Mesothelial cell of epicardium (in vitro differentiated cells): ENCODE measurements at regions not wholly inside any gene's neighbourhood (a gene's known extent, or its start where the extent isn't known, plus 50 kb on each side); places are given as distances from the start of the nearest gene placed in this dataset.

Experiments used
- DNase-seq, 2 experiments: peaks; one replicate each; pipeline ENCODE4 v3.0.0; 2021; ENCODE audit warnings: low spot score in 2 of 2; ENCODE audit not compliant: unreplicated experiment in 2 of 2
- H3K27ac Mint-ChIP-seq: 2 replicates; pipeline ENCODE4 v1.8.0; 2021; ENCODE audit warnings: mixed read lengths
- H3K27me3 Mint-ChIP-seq: 2 replicates; pipeline ENCODE4 v1.8.0; 2021; ENCODE audit warnings: low read depth, mixed read lengths
- H3K36me3 Mint-ChIP-seq: 2 replicates; pipeline ENCODE4 v1.8.0; 2021; ENCODE audit warnings: mixed read lengths
- H3K4me1 Mint-ChIP-seq: 2 replicates; pipeline ENCODE4 v1.8.0; 2021; ENCODE audit warnings: mixed read lengths
- H3K4me3 Mint-ChIP-seq: 2 replicates; pipeline ENCODE4 v1.8.0; 2021; ENCODE audit warnings: mild to moderate bottlenecking, moderate library complexity, mixed read lengths
- H3K9me3 Mint-ChIP-seq: 2 replicates; pipeline ENCODE4 v1.8.0; 2021; ENCODE audit warnings: mixed read lengths
- TF ChIP-seq, protein P1 (sequence below): fragments of 200-600 bp; sonication (generic); IDR thresholded peaks from one replicate; pipeline ENCODE4 v1.5.0; 2021; ENCODE audit warnings: antibody characterized with exemption; ENCODE audit not compliant: unreplicated experiment

- Mint-ChIP-seq H3K4me1 (peaks cover 28% of the 10 kb centered on the region), H3K9me3 (no peaks in the 10 kb centered on the region), H3K4me3 (no peak overlapping the region), H3K27ac (peak overlapping the region; percentile 27), H3K36me3 (no peaks in the 10 kb centered on the region), H3K27me3 (no peaks in the 10 kb centered on the region)
- no peak for DNase-seq
- TF ChIP-seq, protein P1, sequence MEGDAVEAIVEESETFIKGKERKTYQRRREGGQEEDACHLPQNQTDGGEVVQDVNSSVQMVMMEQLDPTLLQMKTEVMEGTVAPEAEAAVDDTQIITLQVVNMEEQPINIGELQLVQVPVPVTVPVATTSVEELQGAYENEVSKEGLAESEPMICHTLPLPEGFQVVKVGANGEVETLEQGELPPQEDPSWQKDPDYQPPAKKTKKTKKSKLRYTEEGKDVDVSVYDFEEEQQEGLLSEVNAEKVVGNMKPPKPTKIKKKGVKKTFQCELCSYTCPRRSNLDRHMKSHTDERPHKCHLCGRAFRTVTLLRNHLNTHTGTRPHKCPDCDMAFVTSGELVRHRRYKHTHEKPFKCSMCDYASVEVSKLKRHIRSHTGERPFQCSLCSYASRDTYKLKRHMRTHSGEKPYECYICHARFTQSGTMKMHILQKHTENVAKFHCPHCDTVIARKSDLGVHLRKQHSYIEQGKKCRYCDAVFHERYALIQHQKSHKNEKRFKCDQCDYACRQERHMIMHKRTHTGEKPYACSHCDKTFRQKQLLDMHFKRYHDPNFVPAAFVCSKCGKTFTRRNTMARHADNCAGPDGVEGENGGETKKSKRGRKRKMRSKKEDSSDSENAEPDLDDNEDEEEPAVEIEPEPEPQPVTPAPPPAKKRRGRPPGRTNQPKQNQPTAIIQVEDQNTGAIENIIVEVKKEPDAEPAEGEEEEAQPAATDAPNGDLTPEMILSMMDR, result no peak
Measured at GRCh38 chr3:81245043-81245442, 516.4 kb downstream of the GBE1 start.

DNA sequence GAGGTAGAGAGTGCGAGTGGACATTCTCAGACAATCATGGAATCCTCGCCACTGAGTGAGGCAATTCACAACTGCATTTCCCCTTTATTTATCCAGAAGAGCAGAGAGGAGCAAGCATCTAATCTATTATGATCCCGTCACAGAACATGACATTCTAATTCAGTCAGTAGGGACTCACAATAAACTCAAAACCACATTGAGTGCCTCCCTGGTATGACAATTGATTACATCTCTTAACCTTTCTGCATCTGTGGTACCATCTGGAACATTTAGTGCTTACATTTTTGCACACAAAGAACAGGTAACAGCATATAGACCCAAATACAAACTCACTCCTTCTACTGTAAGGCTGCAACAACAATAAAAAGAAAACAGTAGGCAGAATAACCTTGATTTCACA, 517.2 kb downstream of the GBE1 start:
- Mint-ChIP-seq H3K4me1 (peaks cover 21% of the 10 kb centered on the region), H3K36me3 (no peaks in the 10 kb centered on the region), H3K4me3 (no peak overlapping the region), H3K9me3 (no peaks in the 10 kb centered on the region), H3K27ac (no peak overlapping the region), H3K27me3 (no peaks in the 10 kb centered on the region)
- TF ChIP-seq, protein P1, result no peak
- no peak for DNase-seq

- H3K9me3 Mint-ChIP-seq, result no peaks in the 10 kb centered on the region
- H3K4me3 Mint-ChIP-seq, result no peak overlapping the region
- H3K27ac Mint-ChIP-seq, result no peak overlapping the region
- TF ChIP-seq, protein P1, result peak; percentile 41
- DNase-seq, result no peak
- H3K4me1 Mint-ChIP-seq, result peaks cover 21% of the 10 kb centered on the region
- H3K36me3 Mint-ChIP-seq, result no peaks in the 10 kb centered on the region
- H3K27me3 Mint-ChIP-seq, result no peaks in the 10 kb centered on the region
Measured at GRCh38 chr3:81242871-81243270, 518.6 kb downstream of the GBE1 start.

- DNase-seq, result no peak
- Mint-ChIP-seq H3K27ac (no peak overlapping the region), H3K27me3 (no peaks in the 10 kb centered on the region), H3K4me1 (peaks cover 3% of the 10 kb centered on the region), H3K36me3 (no peaks in the 10 kb centered on the region), H3K9me3 (no peaks in the 10 kb centered on the region), H3K4me3 (no peak overlapping the region)
- TF ChIP-seq, protein P1, result no peak
Measured at GRCh38 chr3:81237181-81237580, 524.3 kb downstream of the GBE1 start.

DNA sequence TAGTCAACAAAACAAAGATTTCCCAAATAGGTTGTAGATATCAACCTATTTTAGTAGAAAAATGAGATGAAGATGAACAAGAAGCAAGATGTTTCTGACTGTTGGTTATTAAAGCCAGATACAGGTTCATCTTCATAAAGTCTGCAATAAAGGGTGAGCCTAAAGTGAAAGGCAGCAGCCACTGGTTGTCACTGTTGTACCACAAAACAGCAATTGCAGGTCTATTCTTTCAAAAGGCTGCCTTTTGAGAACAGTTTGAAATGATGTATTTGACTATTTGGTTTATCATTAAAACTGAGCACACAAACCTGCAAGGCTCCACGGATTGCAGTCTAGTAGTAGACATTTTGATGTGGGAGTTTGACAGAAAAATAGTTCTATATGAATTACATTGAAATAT, 543.4 kb downstream of the GBE1 start:
- Mint-ChIP-seq H3K27me3 (peaks cover 17% of the 10 kb centered on the region), H3K27ac (no peak overlapping the region), H3K4me1 (no peaks in the 10 kb centered on the region), H3K36me3 (no peaks in the 10 kb centered on the region), H3K4me3 (no peak overlapping the region), H3K9me3 (no peaks in the 10 kb centered on the region)
- TF ChIP-seq, protein P1, result no peak
- DNase-seq, result peak in 1 of 2 experiments; percentile 38

GRCh38 chr3:81217101-81217500, 544.3 kb downstream of the GBE1 start:
- H3K27ac Mint-ChIP-seq, result no peak overlapping the region
- no peaks in the 10 kb centered on the region for H3K4me1 Mint-ChIP-seq
- no peak for DNase-seq
- H3K36me3 Mint-ChIP-seq, result no peaks in the 10 kb centered on the region
- TF ChIP-seq, protein P1, result no peak
- H3K4me3 Mint-ChIP-seq, result no peak overlapping the region
- H3K27me3 Mint-ChIP-seq, result peaks cover 17% of the 10 kb centered on the region
- no peaks in the 10 kb centered on the region for H3K9me3 Mint-ChIP-seq
